Mesothelial cell of epicardium (in vitro differentiated cells): ENCODE measurements at regions not wholly inside any gene's neighbourhood (a gene's known extent, or its start where the extent isn't known, plus 50 kb on each side); places are given as distances from the start of the nearest gene placed in this dataset.
A peak's percentile ranks its signal among the peaks of the same experiment; 100 is the strongest.
"Not testable (repeated sequence)": the region's sequence is repeated elsewhere in the genome, so short reads cannot be mapped to it uniquely, and the experiment has no call there.

ENCODE experiments used
- DNase-seq, 2 experiments: peaks; one replicate each; pipeline ENCODE4 v3.0.0; 2021; ENCODE audit warnings: low spot score in 2 of 2; ENCODE audit not compliant: unreplicated experiment in 2 of 2
- H3K27ac Mint-ChIP-seq: 2 replicates; pipeline ENCODE4 v1.8.0; 2021; ENCODE audit warnings: mixed read lengths
- H3K27me3 Mint-ChIP-seq: 2 replicates; pipeline ENCODE4 v1.8.0; 2021; ENCODE audit warnings: low read depth, mixed read lengths
- H3K36me3 Mint-ChIP-seq: 2 replicates; pipeline ENCODE4 v1.8.0; 2021; ENCODE audit warnings: mixed read lengths
- H3K4me1 Mint-ChIP-seq: 2 replicates; pipeline ENCODE4 v1.8.0; 2021; ENCODE audit warnings: mixed read lengths
- H3K4me3 Mint-ChIP-seq: 2 replicates; pipeline ENCODE4 v1.8.0; 2021; ENCODE audit warnings: mild to moderate bottlenecking, moderate library complexity, mixed read lengths
- H3K9me3 Mint-ChIP-seq: 2 replicates; pipeline ENCODE4 v1.8.0; 2021; ENCODE audit warnings: mixed read lengths
- CTCF ChIP-seq: fragments of 200-600 bp; sonication (generic); IDR thresholded peaks from one replicate; pipeline ENCODE4 v1.5.0; 2021; ENCODE audit warnings: antibody characterized with exemption; ENCODE audit not compliant: unreplicated experiment

GRCh38 chrX:136953867-136954787 lies 73.6 kb upstream of the RBMX start:
- Mint-ChIP-seq H3K36me3 (peaks cover 4% of the 10 kb centered on the region), H3K27me3 (no peaks in the 10 kb centered on the region), H3K4me3 (no peak overlapping the region), H3K9me3 (peaks cover 10% of the 10 kb centered on the region), H3K27ac (no peak overlapping the region), H3K4me1 (no peaks in the 10 kb centered on the region)
- TF ChIP-seq CTCF, result peak; percentile 10
- DNase-seq, result peak in 1 of 2 experiments; percentile 48

GRCh38 chrX:136950211-136950610 lies 69.7 kb upstream of the RBMX start:
- peaks cover 4% of the 10 kb centered on the region for H3K36me3 Mint-ChIP-seq
- no peak for TF ChIP-seq CTCF
- no peaks in the 10 kb centered on the region for H3K4me1 Mint-ChIP-seq
- no peak overlapping the region for H3K27ac Mint-ChIP-seq
- no peaks in the 10 kb centered on the region for H3K27me3 Mint-ChIP-seq
- no peak overlapping the region for H3K4me3 Mint-ChIP-seq
- H3K9me3 Mint-ChIP-seq, result peaks cover 8% of the 10 kb centered on the region
- no peak for DNase-seq

- peaks cover 5% of the 10 kb centered on the region for H3K36me3 Mint-ChIP-seq
- peaks cover 20% of the 10 kb centered on the region for H3K9me3 Mint-ChIP-seq
- no peak overlapping the region for H3K27ac Mint-ChIP-seq
- no peaks in the 10 kb centered on the region for H3K4me1 Mint-ChIP-seq
- no peak for TF ChIP-seq CTCF
- no peak overlapping the region for H3K4me3 Mint-ChIP-seq
- H3K27me3 Mint-ChIP-seq, result no peaks in the 10 kb centered on the region
- DNase-seq, result no peak
Measured at GRCh38 chrX:136941396-136942337, 61.1 kb upstream of the RBMX start.

- no peak for DNase-seq
- Mint-ChIP-seq H3K27me3 (no peaks in the 10 kb centered on the region), H3K9me3 (peaks cover 35% of the 10 kb centered on the region), H3K4me3 (no peak overlapping the region), H3K27ac (no peak overlapping the region), H3K4me1 (peaks cover 2% of the 10 kb centered on the region), H3K36me3 (peaks cover 12% of the 10 kb centered on the region)
- no peak for TF ChIP-seq CTCF
Measured at GRCh38 chrX:136936183-136936549, 55.6 kb upstream of the RBMX start.

GRCh38 chrX:136935533-136936182 lies 55.1 kb upstream of the RBMX start:
- not testable (repeated sequence) for H3K4me3 Mint-ChIP-seq, H3K27me3 Mint-ChIP-seq, DNase-seq, H3K27ac Mint-ChIP-seq, H3K4me1 Mint-ChIP-seq
- H3K9me3 Mint-ChIP-seq, result peaks cover 40% of the 10 kb centered on the region
- peaks cover 16% of the 10 kb centered on the region for H3K36me3 Mint-ChIP-seq

DNA sequence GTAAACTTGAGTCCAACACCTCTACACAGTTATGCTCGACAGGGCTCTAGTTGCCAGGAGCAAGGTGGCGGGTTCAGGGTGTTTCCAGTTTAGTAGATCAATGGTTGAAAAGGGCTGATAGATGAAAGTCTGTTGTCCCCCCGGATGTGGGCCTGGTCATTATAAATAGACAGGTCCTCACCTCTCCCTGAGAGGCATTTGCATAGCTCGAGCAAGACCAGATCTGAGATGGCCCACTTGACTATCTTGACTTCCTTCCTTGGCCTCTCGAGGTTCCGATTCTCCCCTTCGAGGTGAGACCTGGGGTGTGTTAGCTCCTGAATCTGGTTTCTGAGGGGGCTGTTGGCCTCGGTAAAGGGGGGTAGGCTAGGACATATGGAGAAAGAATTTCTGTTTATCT lies 54.1 kb upstream of the RBMX start:
- not testable (repeated sequence) for H3K27me3 Mint-ChIP-seq, H3K4me1 Mint-ChIP-seq, H3K4me3 Mint-ChIP-seq, DNase-seq, H3K27ac Mint-ChIP-seq
- peaks cover 41% of the 10 kb centered on the region for H3K9me3 Mint-ChIP-seq
- peaks cover 20% of the 10 kb centered on the region for H3K36me3 Mint-ChIP-seq
